Astrocyte (in vitro differentiated cells and primary cell): ENCODE measurements at regions not wholly inside any gene's neighbourhood (a gene's known extent, or its start where the extent isn't known, plus 50 kb on each side); places are given as distances from the start of the nearest gene placed in this dataset.
A peak's percentile ranks its signal among the peaks of the same experiment; 100 is the strongest.
"Not testable (repeated sequence)": the region's sequence is repeated elsewhere in the genome, so short reads cannot be mapped to it uniquely, and the experiment has no call there.

Source experiments
- DNase-seq: peaks from one replicate; pipeline ENCODE4 v3.0.0-alpha.2; 2010; ENCODE audit warnings: low read depth
- FAIRE-seq: peaks from 2 replicates; lab custom pipeline; 2011; peaks lifted over from hg19 to GRCh38; lab: Jason Lieb, UNC
- H2AFZ ChIP-seq: 2 replicates; pipeline ENCODE4 v1.6.0; 2012; ENCODE audit warnings: low read depth, low read length, inconsistent platforms
- H3K27ac ChIP-seq: 2 replicates; pipeline ENCODE4 v1.5.1; 2011; ENCODE audit warnings: low read depth, low read length, inconsistent platforms
- H3K27me3 ChIP-seq: 2 replicates; pipeline ENCODE4 v1.6.0; 2011; ENCODE audit warnings: low read length, inconsistent platforms; ENCODE audit not compliant: insufficient read depth
- H3K36me3 ChIP-seq: 2 replicates; pipeline ENCODE4 v1.5.1; 2011; ENCODE audit warnings: low read length, inconsistent platforms; ENCODE audit not compliant: insufficient read depth
- H3K4me1 ChIP-seq: 2 replicates; pipeline ENCODE4 v1.5.1; 2011; ENCODE audit warnings: low read length, inconsistent platforms; ENCODE audit not compliant: insufficient read depth
- H3K4me2 ChIP-seq: 2 replicates; pipeline ENCODE4 v1.6.0; 2012; ENCODE audit warnings: low read length, inconsistent platforms
- H3K4me3 ChIP-seq: 2 replicates; pipeline ENCODE4 v1.5.1; 2011; ENCODE audit warnings: low read depth, mild to moderate bottlenecking, low read length, inconsistent platforms; ENCODE audit not compliant: insufficient read depth
- H3K79me2 ChIP-seq: 2 replicates; pipeline ENCODE4 v1.6.0; 2012; ENCODE audit warnings: mild to moderate bottlenecking, low read length, inconsistent platforms; ENCODE audit not compliant: insufficient read depth
- H3K9ac ChIP-seq: 2 replicates; pipeline ENCODE4 v1.6.0; 2012; ENCODE audit warnings: mild to moderate bottlenecking, low read length, inconsistent platforms
- H3K9me3 ChIP-seq: 2 replicates; pipeline ENCODE4 v1.5.1; 2012; ENCODE audit warnings: low read depth, mild to moderate bottlenecking, low read length, inconsistent platforms; ENCODE audit not compliant: insufficient read depth
- H4K20me1 ChIP-seq: 2 replicates; pipeline ENCODE4 v1.6.0; 2012; ENCODE audit warnings: low read length, inconsistent platforms; ENCODE audit not compliant: insufficient read depth
- H3K27ac Mint-ChIP-seq: one replicate; pipeline ENCODE4 v1.8.0; 2021; ENCODE audit warnings: mild to moderate bottlenecking, mixed read lengths; ENCODE audit not compliant: unreplicated experiment
- H3K27me3 Mint-ChIP-seq: one replicate; pipeline ENCODE4 v1.8.0; 2021; ENCODE audit warnings: low read depth, mixed read lengths; ENCODE audit not compliant: unreplicated experiment
- H3K36me3 Mint-ChIP-seq: one replicate; pipeline ENCODE4 v1.8.0; 2021; ENCODE audit warnings: low read depth, mixed read lengths; ENCODE audit not compliant: unreplicated experiment
- H3K4me1 Mint-ChIP-seq: one replicate; pipeline ENCODE4 v1.8.0; 2021; ENCODE audit warnings: low read depth, mixed read lengths; ENCODE audit not compliant: unreplicated experiment
- H3K4me3 Mint-ChIP-seq: one replicate; pipeline ENCODE4 v1.8.0; 2021; ENCODE audit warnings: mild to moderate bottlenecking, moderate library complexity, mixed read lengths; ENCODE audit not compliant: unreplicated experiment
- H3K9me3 Mint-ChIP-seq: one replicate; pipeline ENCODE4 v1.8.0; 2021; ENCODE audit warnings: mild to moderate bottlenecking, mixed read lengths; ENCODE audit not compliant: unreplicated experiment
- EZH2 ChIP-seq: IDR thresholded peaks from 2 replicates; pipeline ENCODE4 v1.6.1; 2012; ENCODE audit warnings: mild to moderate bottlenecking, low read length, inconsistent platforms; ENCODE audit not compliant: insufficient read depth
- TF ChIP-seq, protein P1 (sequence below): IDR thresholded peaks from 2 replicates; pipeline ENCODE4 v1.5.1; 2011; ENCODE audit warnings: low read depth, mild to moderate bottlenecking, inconsistent platforms, low read length, moderate library complexity; ENCODE audit not compliant: insufficient read depth

GRCh38 chrX:129361576-129361975, 161.7 kb downstream of the SMARCA1 start:
- H3K4me1 ChIP-seq: no peaks in the 10 kb centered on the region
- no peaks in the 10 kb centered on the region for H3K36me3 ChIP-seq
- Mint-ChIP-seq H3K36me3 (no peaks in the 10 kb centered on the region), H3K4me1 (no peaks in the 10 kb centered on the region), H3K4me3 (no peak overlapping the region), H3K9me3 (no peaks in the 10 kb centered on the region), H3K27ac (no peak overlapping the region), H3K27me3 (no peaks in the 10 kb centered on the region)
- no peaks in the 10 kb centered on the region for H3K27me3 ChIP-seq
- no peaks in the 10 kb centered on the region for H3K9me3 ChIP-seq
- H2AFZ ChIP-seq: no peak overlapping the region
- TF ChIP-seq, protein P1, sequence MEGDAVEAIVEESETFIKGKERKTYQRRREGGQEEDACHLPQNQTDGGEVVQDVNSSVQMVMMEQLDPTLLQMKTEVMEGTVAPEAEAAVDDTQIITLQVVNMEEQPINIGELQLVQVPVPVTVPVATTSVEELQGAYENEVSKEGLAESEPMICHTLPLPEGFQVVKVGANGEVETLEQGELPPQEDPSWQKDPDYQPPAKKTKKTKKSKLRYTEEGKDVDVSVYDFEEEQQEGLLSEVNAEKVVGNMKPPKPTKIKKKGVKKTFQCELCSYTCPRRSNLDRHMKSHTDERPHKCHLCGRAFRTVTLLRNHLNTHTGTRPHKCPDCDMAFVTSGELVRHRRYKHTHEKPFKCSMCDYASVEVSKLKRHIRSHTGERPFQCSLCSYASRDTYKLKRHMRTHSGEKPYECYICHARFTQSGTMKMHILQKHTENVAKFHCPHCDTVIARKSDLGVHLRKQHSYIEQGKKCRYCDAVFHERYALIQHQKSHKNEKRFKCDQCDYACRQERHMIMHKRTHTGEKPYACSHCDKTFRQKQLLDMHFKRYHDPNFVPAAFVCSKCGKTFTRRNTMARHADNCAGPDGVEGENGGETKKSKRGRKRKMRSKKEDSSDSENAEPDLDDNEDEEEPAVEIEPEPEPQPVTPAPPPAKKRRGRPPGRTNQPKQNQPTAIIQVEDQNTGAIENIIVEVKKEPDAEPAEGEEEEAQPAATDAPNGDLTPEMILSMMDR: no peak
- no peak for TF ChIP-seq EZH2
- no peaks in the 10 kb centered on the region for H3K79me2 ChIP-seq
- no peaks in the 10 kb centered on the region for H4K20me1 ChIP-seq
- H3K4me3 ChIP-seq: no peak overlapping the region
- DNase-seq: no peak
- no peak overlapping the region for H3K27ac ChIP-seq
- no peak overlapping the region for H3K9ac ChIP-seq
- FAIRE-seq: peak; percentile 62
- no peak overlapping the region for H3K4me2 ChIP-seq

DNA sequence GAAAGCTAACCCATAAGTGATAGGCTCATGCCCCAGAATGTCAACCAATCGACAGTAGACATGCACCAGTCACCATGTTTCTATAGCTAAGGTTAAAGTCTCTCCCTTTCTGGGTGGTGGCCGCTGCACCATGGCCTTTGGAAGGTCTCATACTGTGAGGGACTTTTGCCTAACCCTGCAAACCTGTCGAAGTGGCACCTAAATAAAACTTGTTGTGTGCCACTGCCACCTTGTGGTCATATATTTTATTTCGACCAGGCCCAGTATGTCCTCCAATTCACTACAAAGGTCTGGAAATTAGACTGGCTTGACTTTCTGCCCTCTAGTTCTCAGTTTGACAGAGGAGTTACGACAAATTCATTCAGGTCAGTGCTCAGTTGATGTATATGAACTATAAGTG, 163.1 kb downstream of the SMARCA1 start:
- FAIRE-seq (no peak), DNase-seq (peak; percentile 12)
- H3K36me3 ChIP-seq: no peaks in the 10 kb centered on the region
- Mint-ChIP-seq H3K4me1 (no peaks in the 10 kb centered on the region), H3K36me3 (no peaks in the 10 kb centered on the region), H3K27me3 (no peaks in the 10 kb centered on the region), H3K27ac (no peak overlapping the region), H3K4me3 (no peak overlapping the region), H3K9me3 (no peaks in the 10 kb centered on the region)
- H2AFZ ChIP-seq: no peak overlapping the region
- H3K79me2 ChIP-seq: no peaks in the 10 kb centered on the region
- no peaks in the 10 kb centered on the region for H3K9me3 ChIP-seq
- no peak overlapping the region for H3K27ac ChIP-seq
- TF ChIP-seq, protein P1: peak; percentile 47
- TF ChIP-seq EZH2: no peak
- H3K9ac ChIP-seq: no peak overlapping the region
- H3K4me2 ChIP-seq: no peak overlapping the region
- H3K4me1 ChIP-seq: no peaks in the 10 kb centered on the region
- no peak overlapping the region for H3K4me3 ChIP-seq
- H3K27me3 ChIP-seq: no peaks in the 10 kb centered on the region
- H4K20me1 ChIP-seq: no peaks in the 10 kb centered on the region

- Histone ChIP-seq H3K4me1 (no peaks in the 10 kb centered on the region), H3K27me3 (no peaks in the 10 kb centered on the region), H3K27ac (no peak overlapping the region), H3K79me2 (no peaks in the 10 kb centered on the region), H3K36me3 (no peaks in the 10 kb centered on the region), H3K4me2 (no peak overlapping the region), H2AFZ (no peak overlapping the region), H3K9me3 (no peaks in the 10 kb centered on the region), H3K4me3 (no peak overlapping the region), H4K20me1 (no peaks in the 10 kb centered on the region), H3K9ac (no peak overlapping the region)
- H3K4me1 Mint-ChIP-seq: no peaks in the 10 kb centered on the region
- no peak overlapping the region for H3K27ac Mint-ChIP-seq
- TF ChIP-seq, protein P1: no peak
- no peak for TF ChIP-seq EZH2
- H3K9me3 Mint-ChIP-seq: no peaks in the 10 kb centered on the region
- FAIRE-seq: peak; percentile 52
- no peak for DNase-seq
- no peaks in the 10 kb centered on the region for H3K27me3 Mint-ChIP-seq
- H3K4me3 Mint-ChIP-seq: no peak overlapping the region
- H3K36me3 Mint-ChIP-seq: no peaks in the 10 kb centered on the region
Measured at GRCh38 chrX:129359269-129359668, 164.0 kb downstream of the SMARCA1 start.

- H3K27ac Mint-ChIP-seq, H3K36me3 Mint-ChIP-seq, H3K4me1 ChIP-seq, H2AFZ ChIP-seq, DNase-seq, H3K4me3 ChIP-seq, H3K27ac ChIP-seq, H3K9me3 ChIP-seq, H3K36me3 ChIP-seq, H4K20me1 ChIP-seq, H3K9ac ChIP-seq, H3K27me3 ChIP-seq, FAIRE-seq, H3K27me3 Mint-ChIP-seq, H3K9me3 Mint-ChIP-seq, H3K4me1 Mint-ChIP-seq, H3K4me2 ChIP-seq, H3K4me3 Mint-ChIP-seq, H3K79me2 ChIP-seq: not testable (repeated sequence)
Measured at GRCh38 chrX:129357428-129357827, 165.9 kb downstream of the SMARCA1 start.
